LNCaP clone FGC (cell line): ENCODE measurements at regions not wholly inside any gene's neighbourhood (a gene's known extent, or its start where the extent isn't known, plus 50 kb on each side); places are given as distances from the start of the nearest gene placed in this dataset.
"Not testable (repeated sequence)": the region's sequence is repeated elsewhere in the genome, so short reads cannot be mapped to it uniquely, and the experiment has no call there.

ENCODE experiments used
- DNase-seq: peaks from one replicate; pipeline ENCODE4 v3.0.0-alpha.2; 2011; ENCODE audit warnings: low read depth
- H3K4me3 ChIP-seq: 2 replicates; pipeline ENCODE4 v1.5.1; 2011; ENCODE audit warnings: mild to moderate bottlenecking, low read depth, low read length, control low read depth
- TF ChIP-seq, protein P1 (sequence below): IDR thresholded peaks from 2 replicates; pipeline ENCODE4 v1.5.1; 2012; ENCODE audit warnings: mild to moderate bottlenecking; ENCODE audit not compliant: control insufficient read depth, insufficient read depth; ENCODE audit errors: extremely low read depth

GRCh38 chr7:81074406-81074805, 155.6 kb upstream of the SEMA3C start:
- no peak for DNase-seq
- H3K4me3 ChIP-seq: no peak overlapping the region
- TF ChIP-seq, protein P1, sequence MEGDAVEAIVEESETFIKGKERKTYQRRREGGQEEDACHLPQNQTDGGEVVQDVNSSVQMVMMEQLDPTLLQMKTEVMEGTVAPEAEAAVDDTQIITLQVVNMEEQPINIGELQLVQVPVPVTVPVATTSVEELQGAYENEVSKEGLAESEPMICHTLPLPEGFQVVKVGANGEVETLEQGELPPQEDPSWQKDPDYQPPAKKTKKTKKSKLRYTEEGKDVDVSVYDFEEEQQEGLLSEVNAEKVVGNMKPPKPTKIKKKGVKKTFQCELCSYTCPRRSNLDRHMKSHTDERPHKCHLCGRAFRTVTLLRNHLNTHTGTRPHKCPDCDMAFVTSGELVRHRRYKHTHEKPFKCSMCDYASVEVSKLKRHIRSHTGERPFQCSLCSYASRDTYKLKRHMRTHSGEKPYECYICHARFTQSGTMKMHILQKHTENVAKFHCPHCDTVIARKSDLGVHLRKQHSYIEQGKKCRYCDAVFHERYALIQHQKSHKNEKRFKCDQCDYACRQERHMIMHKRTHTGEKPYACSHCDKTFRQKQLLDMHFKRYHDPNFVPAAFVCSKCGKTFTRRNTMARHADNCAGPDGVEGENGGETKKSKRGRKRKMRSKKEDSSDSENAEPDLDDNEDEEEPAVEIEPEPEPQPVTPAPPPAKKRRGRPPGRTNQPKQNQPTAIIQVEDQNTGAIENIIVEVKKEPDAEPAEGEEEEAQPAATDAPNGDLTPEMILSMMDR: no peak

- no peak overlapping the region for H3K4me3 ChIP-seq
- TF ChIP-seq, protein P1: no peak
- no peak for DNase-seq
Measured at GRCh38 chr7:81073931-81074251, 155.0 kb upstream of the SEMA3C start.

- no peak for DNase-seq
- no peak overlapping the region for H3K4me3 ChIP-seq
- TF ChIP-seq, protein P1: no peak
Measured at GRCh38 chr7:81070956-81071355, 152.1 kb upstream of the SEMA3C start.

DNA sequence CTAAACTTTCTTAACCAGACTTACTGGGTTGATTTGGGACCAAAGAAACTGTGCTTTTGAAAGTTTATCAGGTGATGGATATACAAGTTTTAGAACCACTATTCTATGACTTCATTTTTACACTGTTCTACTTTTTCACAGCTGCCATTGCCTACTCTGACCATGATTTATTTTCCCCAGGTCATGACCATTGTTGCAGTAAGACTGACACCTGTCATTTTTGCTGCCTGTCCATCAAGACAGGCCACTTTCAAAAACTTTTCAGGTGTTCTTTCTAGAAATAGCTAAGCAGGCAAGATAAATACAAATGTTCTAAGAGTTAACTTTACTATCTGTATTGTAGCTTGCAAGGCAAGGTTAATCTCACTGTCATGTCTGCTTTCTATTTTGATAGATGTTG, 147.9 kb upstream of the SEMA3C start:
- TF ChIP-seq, protein P1: no peak
- no peak overlapping the region for H3K4me3 ChIP-seq
- no peak for DNase-seq

GRCh38 chr7:81064426-81064825, 145.6 kb upstream of the SEMA3C start:
- no peak for DNase-seq

DNA sequence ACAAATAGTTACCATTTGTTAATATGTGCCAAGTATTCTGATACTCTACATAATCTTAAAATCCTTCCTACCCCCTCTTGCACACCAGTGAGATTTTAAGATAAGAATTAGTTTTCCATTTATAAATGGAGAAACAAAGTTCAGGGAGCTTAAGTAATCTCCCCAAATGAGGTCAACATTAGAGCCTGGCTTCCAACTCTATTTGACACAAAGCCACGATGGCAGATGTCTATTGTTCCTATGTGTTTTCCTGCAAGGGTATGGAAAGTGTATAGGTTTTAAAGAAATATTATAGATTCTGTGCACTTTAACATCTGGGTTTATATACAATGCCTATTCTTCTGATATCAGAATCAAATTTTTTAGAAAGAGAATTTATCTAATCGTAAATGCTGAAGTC, 143.9 kb upstream of the SEMA3C start:
- no peak for DNase-seq
- no peak overlapping the region for H3K4me3 ChIP-seq
- TF ChIP-seq, protein P1: no peak

More at GRCh38 chr7:81064426-81064825, 145.6 kb upstream of the SEMA3C start:
- TF ChIP-seq, protein P1: no peak
- no peak overlapping the region for H3K4me3 ChIP-seq

DNA sequence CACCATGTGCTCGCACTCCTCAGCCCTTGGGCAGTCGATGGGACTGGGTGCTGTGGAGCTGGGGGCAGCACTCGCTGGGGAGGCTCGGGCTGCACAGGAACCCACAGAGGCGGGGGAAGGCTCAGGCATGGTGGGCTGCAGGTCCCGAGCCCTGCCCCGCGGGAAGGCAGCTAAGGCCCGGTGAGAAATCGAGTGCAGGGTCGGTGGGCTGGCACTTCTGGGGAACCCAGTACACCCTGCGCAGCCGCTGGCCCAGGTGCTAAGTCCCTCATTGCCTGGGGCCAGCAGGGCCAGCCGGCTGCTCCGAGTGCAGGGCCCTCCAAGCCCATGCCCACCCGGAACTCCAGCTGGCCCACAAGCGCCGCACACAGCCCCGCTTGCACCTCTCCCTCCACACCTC, 138.6 kb upstream of the SEMA3C start:
- DNase-seq, H3K4me3 ChIP-seq: not testable (repeated sequence)

DNA sequence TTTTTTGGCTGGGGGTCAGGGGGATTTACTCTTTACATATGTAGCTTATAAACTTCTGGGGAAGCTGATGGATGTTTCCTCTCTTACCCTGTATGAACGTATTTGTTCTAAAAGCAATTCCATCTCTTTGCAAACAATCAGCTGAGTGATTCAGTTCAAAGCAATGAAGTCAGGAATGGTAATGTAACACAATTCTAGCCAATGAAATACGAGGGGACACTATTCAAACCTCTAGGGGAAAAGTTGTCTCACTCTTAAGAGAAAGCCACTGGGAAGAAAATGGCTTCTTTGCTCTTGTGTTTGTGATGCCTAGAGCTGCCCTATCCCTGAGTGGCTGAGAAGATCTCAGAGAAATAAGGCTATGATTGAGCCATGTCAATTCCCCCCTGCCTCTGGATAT, 134.8 kb upstream of the SEMA3C start:
- H3K4me3 ChIP-seq: no peak overlapping the region
- DNase-seq: no peak
- TF ChIP-seq, protein P1: no peak
